Kidney (tissue), 13 donors: ENCODE measurements at regions not wholly inside any gene's neighbourhood (a gene's known extent, or its start where the extent isn't known, plus 50 kb on each side); places are given as distances from the start of the nearest gene placed in this dataset.

ENCODE experiments used
- DNase-seq, 5 donors: peaks; one replicate each; pipeline ENCODE4 v3.0.0-alpha.2; 2013 to 2020
- FAIRE-seq: peaks from 2 replicates; lab custom pipeline; 2012; peaks lifted over from hg19 to GRCh38; lab: Jason Lieb, UNC
- H3K27ac ChIP-seq, 2 donors: one replicate each; pipeline ENCODE4 v1.7.0; 2013; ENCODE audit warnings: low read depth in 2 of 2, low read length in 2 of 2, inconsistent platforms in 1 of 2
- H3K27me3 ChIP-seq: one replicate; pipeline ENCODE4 v1.7.1; 2013; ENCODE audit warnings: low read length, inconsistent platforms; ENCODE audit not compliant: control insufficient read depth, insufficient read depth
- H3K36me3 ChIP-seq, 3 donors: one replicate each; pipeline versions ENCODE4 v1.7.0 to v1.7.1; 2013; ENCODE audit warnings: low read length in 3 of 3, control low read depth in 1 of 3, inconsistent platforms in 1 of 3; ENCODE audit not compliant: insufficient read depth in 3 of 3, control insufficient read depth in 2 of 3
- H3K4me1 ChIP-seq, 3 donors: one replicate each; pipeline versions ENCODE4 v1.7.0 to v1.7.1; 2013; ENCODE audit warnings: low read length in 3 of 3, inconsistent platforms in 1 of 3, low read depth in 1 of 3; ENCODE audit not compliant: control insufficient read depth in 2 of 3, insufficient read depth in 2 of 3
- H3K4me3 ChIP-seq, 3 donors: one replicate each; pipeline versions ENCODE4 v1.7.0 to v1.8.1; 2013; ENCODE audit warnings: low read length in 3 of 3, control low read depth in 1 of 3, inconsistent platforms in 1 of 3
- H3K9ac ChIP-seq, 3 donors: one replicate each; pipeline versions ENCODE4 v1.7.0 to v1.7.1; 2013; ENCODE audit warnings: low read length in 3 of 3, control low read depth in 1 of 3, inconsistent platforms in 1 of 3
- H3K9me3 ChIP-seq, 3 donors: one replicate each; pipeline versions ENCODE4 v1.7.0 to v1.7.1; 2013; ENCODE audit warnings: low read length in 3 of 3, control low read depth in 1 of 3, inconsistent platforms in 1 of 3; ENCODE audit not compliant: control insufficient read depth in 2 of 3, insufficient read depth in 1 of 3
- CTCF ChIP-seq: IDR thresholded peaks from 3 replicates; pipeline ENCODE4 v1.5.1; 2012; ENCODE audit warnings: mild to moderate bottlenecking, moderate library complexity, borderline replicate concordance; ENCODE audit not compliant: insufficient read depth; ENCODE audit errors: extremely low read depth
- intact Hi-C: fragments of 100-400 bp; cut with DNase I; formaldehyde crosslinking; loops from one replicate; pipeline ENCODE4 v1.11.1; 2022
- donor health status: control.
- donor health status: control.
- donor health status: control.
- donor health status: control.
- donor health status: control.
- donor health status: DM: yes; HTN: yes; CAD: no.
- donor health status: Normal renal cell carcinoma (clear cell type).

- Histone ChIP-seq H3K27ac (no peak overlapping the region), H3K4me3 (no peak overlapping the region), H3K9ac (no peak overlapping the region), H3K36me3 (no peaks in the 10 kb centered on the region), H3K9me3 (peaks cover 0 to 7% (median 2%) of the 10 kb centered on the region in 3 donors), H3K27me3 (no peaks in the 10 kb centered on the region), H3K4me1 (no peaks in the 10 kb centered on the region)
- intact Hi-C loops, result no loop called here
- DNase-seq, result no peak
- FAIRE-seq, result no peak
- TF ChIP-seq CTCF, result no peak
Measured at GRCh38 chr20:11255455-11255854, 581.7 kb upstream of the JAG1 start.

GRCh38 chr20:11255860-11256259 is 582.1 kb upstream of the JAG1 start:
- H3K27ac ChIP-seq, result no peak overlapping the region
- H3K36me3 ChIP-seq, result no peaks in the 10 kb centered on the region
- peaks cover 0 to 7% (median 2%) of the 10 kb centered on the region in 3 donors for H3K9me3 ChIP-seq
- no peak overlapping the region for H3K4me3 ChIP-seq
- intact Hi-C loops, result no loop called here
- TF ChIP-seq CTCF, result no peak
- no peak for FAIRE-seq
- no peaks in the 10 kb centered on the region for H3K27me3 ChIP-seq
- H3K4me1 ChIP-seq, result no peaks in the 10 kb centered on the region
- no peak for DNase-seq
- H3K9ac ChIP-seq, result no peak overlapping the region

GRCh38 chr20:11260611-11261010 is 586.8 kb upstream of the JAG1 start:
- FAIRE-seq, result no peak
- no peak for TF ChIP-seq CTCF
- intact Hi-C loops, result no loop called here

GRCh38 chr20:11261533-11262000 is 587.8 kb upstream of the JAG1 start:
- TF ChIP-seq CTCF, result no peak
- DNase-seq, result no peak
- no peaks in the 10 kb centered on the region for H3K4me1 ChIP-seq
- no peaks in the 10 kb centered on the region for H3K9me3 ChIP-seq
- intact Hi-C loops, result no loop called here
- no peaks in the 10 kb centered on the region for H3K27me3 ChIP-seq
- FAIRE-seq, result no peak
- H3K4me3 ChIP-seq, result no peak overlapping the region
- no peaks in the 10 kb centered on the region for H3K36me3 ChIP-seq
- no peak overlapping the region for H3K9ac ChIP-seq
- no peak overlapping the region for H3K27ac ChIP-seq

More at GRCh38 chr20:11260611-11261010, 586.8 kb upstream of the JAG1 start:
- H3K36me3 ChIP-seq, result no peaks in the 10 kb centered on the region
- no peaks in the 10 kb centered on the region for H3K4me1 ChIP-seq
- H3K27me3 ChIP-seq, result no peaks in the 10 kb centered on the region
- no peak overlapping the region for H3K4me3 ChIP-seq
- H3K9ac ChIP-seq, result no peak overlapping the region
- H3K27ac ChIP-seq, result no peak overlapping the region
- H3K9me3 ChIP-seq, result no peaks in the 10 kb centered on the region
- DNase-seq, result no peak
